GM21528 (cell line): ENCODE measurements at regions not wholly inside any gene's neighbourhood (a gene's known extent, or its start where the extent isn't known, plus 50 kb on each side); places are given as distances from the start of the nearest gene placed in this dataset.
"Not testable (repeated sequence)": the region's sequence is repeated elsewhere in the genome, so short reads cannot be mapped to it uniquely, and the experiment has no call there.

Experiments
- ATAC-seq: cut with Tn5 transposase; IDR thresholded peaks from one replicate; pipeline ENCODE4 v1.9.1; 2021; ENCODE audit warnings: mild to moderate bottlenecking, moderate library complexity; ENCODE audit not compliant: unreplicated experiment, low FRiP score

GRCh38 chr3:21042184-21042583 is 708.8 kb downstream of the ZNF385D start:
- ATAC-seq: no peak

GRCh38 chr3:21041621-21042020 is 709.4 kb downstream of the ZNF385D start:
- ATAC-seq: no peak

GRCh38 chr3:21036888-21037287 is 714.1 kb downstream of the ZNF385D start:
- ATAC-seq: no peak

GRCh38 chr3:21028412-21028811 is 722.6 kb downstream of the ZNF385D start:
- ATAC-seq: no peak

- no peak for ATAC-seq
Measured at GRCh38 chr3:21024563-21024962, 726.4 kb downstream of the ZNF385D start.

- no peak for ATAC-seq
Measured at GRCh38 chr3:21020681-21021080, 730.3 kb downstream of the ZNF385D start.

- no peak for ATAC-seq
Measured at GRCh38 chr3:21020043-21020442, 731.0 kb downstream of the ZNF385D start.

- ATAC-seq: no peak
Measured at GRCh38 chr3:21017115-21017852, 733.7 kb downstream of the ZNF385D start.

- no peak for ATAC-seq
Measured at GRCh38 chr3:21013566-21013965, 737.4 kb downstream of the ZNF385D start.

- no peak for ATAC-seq
Measured at GRCh38 chr3:20999661-21000060, 751.3 kb downstream of the ZNF385D start.

- no peak for ATAC-seq
Measured at GRCh38 chr3:20997183-20997582, 753.8 kb downstream of the ZNF385D start.

- no peak for ATAC-seq
Measured at GRCh38 chr3:20990896-20991295, 760.1 kb downstream of the ZNF385D start.

- ATAC-seq: not testable (repeated sequence)
Measured at GRCh38 chr3:20989653-20990052, 761.4 kb downstream of the ZNF385D start.

GRCh38 chr3:20984594-20985205 is 766.3 kb downstream of the ZNF385D start:
- no peak for ATAC-seq

- ATAC-seq: no peak
Measured at GRCh38 chr3:20975188-20975651, 775.8 kb downstream of the ZNF385D start.

- no peak for ATAC-seq
Measured at GRCh38 chr3:20974396-20974795, 776.6 kb downstream of the ZNF385D start.

GRCh38 chr3:20970807-20971206 is 780.2 kb downstream of the ZNF385D start:
- ATAC-seq: not testable (repeated sequence)

- ATAC-seq: not testable (repeated sequence)
Measured at GRCh38 chr3:20967485-20967884, 781.5 kb upstream of the SGO1 start.

- no peak for ATAC-seq
Measured at GRCh38 chr3:20958161-20958560, 772.2 kb upstream of the SGO1 start.

GRCh38 chr3:20945892-20946291 is 759.9 kb upstream of the SGO1 start:
- ATAC-seq: no peak

- ATAC-seq: no peak
Measured at GRCh38 chr3:20935791-20936190, 749.8 kb upstream of the SGO1 start.

GRCh38 chr3:20931834-20932233 is 745.8 kb upstream of the SGO1 start:
- no peak for ATAC-seq
